Gastroesophageal sphincter (tissue), 3 donors: ENCODE measurements at regions not wholly inside any gene's neighbourhood (a gene's known extent, or its start where the extent isn't known, plus 50 kb on each side); places are given as distances from the start of the nearest gene placed in this dataset.

Source experiments
- POLR2AphosphoS5 ChIP-seq: sonication (generic); formaldehyde crosslinking; IDR thresholded peaks from one replicate; pipeline ENCODE4 v1.6.1; 2017; ENCODE audit warnings: antibody characterized with exemption
- TF ChIP-seq, protein P1 (sequence below), 4 experiments: fragments of 200-600 bp in 2 of 4; fragments of 450-650 bp in 2 of 4; sonication (generic) in 1 of 4; IDR thresholded peaks; one replicate each; pipeline ENCODE4 v1.5.1; 2017 to 2019; ENCODE audit warnings: antibody characterized with exemption in 4 of 4, mild to moderate bottlenecking in 2 of 4, moderate library complexity in 2 of 4

GRCh38 chr9:87285183-87285850 is 212.3 kb upstream of the DAPK1 start:
- TF ChIP-seq, protein P1, sequence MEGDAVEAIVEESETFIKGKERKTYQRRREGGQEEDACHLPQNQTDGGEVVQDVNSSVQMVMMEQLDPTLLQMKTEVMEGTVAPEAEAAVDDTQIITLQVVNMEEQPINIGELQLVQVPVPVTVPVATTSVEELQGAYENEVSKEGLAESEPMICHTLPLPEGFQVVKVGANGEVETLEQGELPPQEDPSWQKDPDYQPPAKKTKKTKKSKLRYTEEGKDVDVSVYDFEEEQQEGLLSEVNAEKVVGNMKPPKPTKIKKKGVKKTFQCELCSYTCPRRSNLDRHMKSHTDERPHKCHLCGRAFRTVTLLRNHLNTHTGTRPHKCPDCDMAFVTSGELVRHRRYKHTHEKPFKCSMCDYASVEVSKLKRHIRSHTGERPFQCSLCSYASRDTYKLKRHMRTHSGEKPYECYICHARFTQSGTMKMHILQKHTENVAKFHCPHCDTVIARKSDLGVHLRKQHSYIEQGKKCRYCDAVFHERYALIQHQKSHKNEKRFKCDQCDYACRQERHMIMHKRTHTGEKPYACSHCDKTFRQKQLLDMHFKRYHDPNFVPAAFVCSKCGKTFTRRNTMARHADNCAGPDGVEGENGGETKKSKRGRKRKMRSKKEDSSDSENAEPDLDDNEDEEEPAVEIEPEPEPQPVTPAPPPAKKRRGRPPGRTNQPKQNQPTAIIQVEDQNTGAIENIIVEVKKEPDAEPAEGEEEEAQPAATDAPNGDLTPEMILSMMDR (IDR thresholded peaks at IDR 0.05) = no peak
- no peak for TF ChIP-seq POLR2AphosphoS5
